Esophagus squamous epithelium (tissue), 4 donors: ENCODE measurements at regions not wholly inside any gene's neighbourhood (a gene's known extent, or its start where the extent isn't known, plus 50 kb on each side); places are given as distances from the start of the nearest gene placed in this dataset.

Source experiments
- POLR2A ChIP-seq, 4 donors: fragments of 450-650 bp; IDR thresholded peaks; one replicate each; pipeline ENCODE4 v1.6.1; 2017; ENCODE audit warnings: antibody characterized with exemption in 4 of 4, mild to moderate bottlenecking in 4 of 4, moderate library complexity in 3 of 4
- TF ChIP-seq, protein P1 (sequence below), 6 experiments: fragments of 450-650 bp in 4 of 6; fragments of 200-600 bp in 2 of 6; sonication (generic) in 2 of 6; IDR thresholded peaks; one replicate each; pipeline ENCODE4 v1.5.1; 2016 to 2019; ENCODE audit warnings: antibody characterized with exemption in 6 of 6, mild to moderate bottlenecking in 4 of 6, moderate library complexity in 4 of 6

DNA sequence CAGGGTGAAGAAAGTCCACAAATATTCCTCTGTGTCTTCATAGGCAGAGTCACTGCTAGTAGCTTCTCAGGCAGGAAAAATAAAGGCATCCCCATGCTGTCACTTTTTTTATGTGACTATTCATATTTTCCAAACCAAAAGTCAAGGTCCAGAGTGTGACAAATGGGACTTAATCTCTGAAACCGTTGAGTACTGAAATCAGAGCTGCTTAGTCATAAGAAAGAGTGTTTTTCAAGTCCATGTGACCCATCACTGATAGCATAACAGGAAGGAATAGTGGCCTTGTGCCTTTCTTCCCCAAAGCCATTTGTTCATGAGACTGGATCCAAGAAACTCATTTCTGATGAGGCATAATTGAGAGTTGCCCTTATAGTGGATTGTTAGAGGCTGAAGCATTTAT, 210.3 kb upstream of the TSHZ2 start:
- no peak for TF ChIP-seq POLR2A (IDR thresholded peaks at IDR 0.05)
- TF ChIP-seq, protein P1, sequence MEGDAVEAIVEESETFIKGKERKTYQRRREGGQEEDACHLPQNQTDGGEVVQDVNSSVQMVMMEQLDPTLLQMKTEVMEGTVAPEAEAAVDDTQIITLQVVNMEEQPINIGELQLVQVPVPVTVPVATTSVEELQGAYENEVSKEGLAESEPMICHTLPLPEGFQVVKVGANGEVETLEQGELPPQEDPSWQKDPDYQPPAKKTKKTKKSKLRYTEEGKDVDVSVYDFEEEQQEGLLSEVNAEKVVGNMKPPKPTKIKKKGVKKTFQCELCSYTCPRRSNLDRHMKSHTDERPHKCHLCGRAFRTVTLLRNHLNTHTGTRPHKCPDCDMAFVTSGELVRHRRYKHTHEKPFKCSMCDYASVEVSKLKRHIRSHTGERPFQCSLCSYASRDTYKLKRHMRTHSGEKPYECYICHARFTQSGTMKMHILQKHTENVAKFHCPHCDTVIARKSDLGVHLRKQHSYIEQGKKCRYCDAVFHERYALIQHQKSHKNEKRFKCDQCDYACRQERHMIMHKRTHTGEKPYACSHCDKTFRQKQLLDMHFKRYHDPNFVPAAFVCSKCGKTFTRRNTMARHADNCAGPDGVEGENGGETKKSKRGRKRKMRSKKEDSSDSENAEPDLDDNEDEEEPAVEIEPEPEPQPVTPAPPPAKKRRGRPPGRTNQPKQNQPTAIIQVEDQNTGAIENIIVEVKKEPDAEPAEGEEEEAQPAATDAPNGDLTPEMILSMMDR (IDR thresholded peaks at IDR 0.05), result no peak
